ENCODE measurements at regions not wholly inside any gene's neighbourhood (a gene's known extent, or its start where the extent isn't known, plus 50 kb on each side); places are given as distances from the start of the nearest gene placed in this dataset.

DNA sequence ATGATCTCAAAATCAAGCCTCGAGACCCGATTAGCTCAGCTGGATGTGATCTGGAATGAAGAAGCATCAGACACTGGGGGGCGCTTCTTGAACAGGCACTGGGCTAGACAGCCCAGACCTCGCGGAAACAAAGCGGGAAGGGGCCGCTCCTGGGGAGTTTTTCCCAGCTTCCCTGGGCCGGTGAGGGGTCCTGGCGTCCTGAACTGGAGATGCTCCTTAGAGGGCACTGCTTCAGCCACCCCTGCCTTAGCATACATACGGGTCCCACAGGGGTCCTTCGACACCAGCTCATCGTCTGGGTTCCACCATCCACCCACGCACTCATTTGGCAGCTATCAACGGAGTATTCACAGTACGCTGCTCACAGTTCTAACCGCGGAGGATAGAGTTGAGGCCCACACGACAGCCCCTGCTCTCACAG is 146.7 kb downstream of the TSN start:
- DNase-seq: no peak

DNA sequence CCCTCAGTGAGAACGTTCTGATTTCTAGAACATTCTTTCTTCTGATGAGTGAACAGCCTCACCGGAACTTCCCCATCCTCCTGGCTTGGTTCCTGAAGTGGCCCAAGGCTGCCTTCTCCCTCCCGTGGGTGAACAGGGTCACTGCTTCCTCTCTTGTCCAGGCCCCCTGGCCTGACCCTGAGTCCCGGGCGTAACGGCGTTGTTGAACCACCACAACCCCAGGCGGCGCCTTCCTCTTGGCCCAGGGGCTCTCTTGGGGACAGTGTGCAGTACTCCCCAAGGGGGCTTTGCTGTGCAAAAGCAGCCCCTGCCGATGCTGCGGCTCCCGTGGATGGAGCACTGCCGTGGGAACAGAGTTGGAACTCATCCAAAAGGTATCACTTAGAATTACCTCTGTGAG is 147.2 kb downstream of the TSN start:
- no peak for DNase-seq

DNA sequence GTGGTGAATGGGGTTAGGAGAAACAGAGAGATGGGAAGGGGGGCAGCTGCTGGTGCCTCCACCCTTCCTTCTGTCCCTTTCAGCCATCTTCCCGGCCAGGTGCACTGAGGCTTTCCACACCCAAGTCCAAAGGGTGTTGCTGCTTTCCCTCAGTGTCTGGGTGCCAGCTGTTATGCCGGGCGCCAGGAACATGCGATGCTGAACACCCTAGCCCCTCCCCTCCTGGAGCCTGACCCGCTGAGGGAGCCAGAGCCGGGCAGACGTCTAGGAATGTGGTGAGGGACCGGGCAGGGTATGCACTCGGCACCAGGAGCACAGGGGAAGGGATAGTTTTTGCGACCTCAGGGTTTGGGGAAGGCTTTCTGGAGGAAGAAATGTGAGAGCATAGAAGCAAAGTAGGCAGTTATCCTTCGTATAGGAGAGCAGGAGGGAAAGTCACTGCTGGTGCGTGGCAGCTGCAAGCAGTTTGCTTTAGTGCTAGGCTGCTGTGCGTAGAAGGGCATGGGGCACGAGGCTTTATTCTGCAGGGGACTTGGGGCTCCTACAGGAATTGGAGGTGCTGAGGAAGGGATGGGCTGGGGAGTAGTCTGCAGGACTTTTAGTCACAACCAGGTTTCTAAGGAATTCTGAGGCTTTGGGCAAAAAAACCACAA is 147.7 kb downstream of the TSN start:
- no peak for DNase-seq

DNA sequence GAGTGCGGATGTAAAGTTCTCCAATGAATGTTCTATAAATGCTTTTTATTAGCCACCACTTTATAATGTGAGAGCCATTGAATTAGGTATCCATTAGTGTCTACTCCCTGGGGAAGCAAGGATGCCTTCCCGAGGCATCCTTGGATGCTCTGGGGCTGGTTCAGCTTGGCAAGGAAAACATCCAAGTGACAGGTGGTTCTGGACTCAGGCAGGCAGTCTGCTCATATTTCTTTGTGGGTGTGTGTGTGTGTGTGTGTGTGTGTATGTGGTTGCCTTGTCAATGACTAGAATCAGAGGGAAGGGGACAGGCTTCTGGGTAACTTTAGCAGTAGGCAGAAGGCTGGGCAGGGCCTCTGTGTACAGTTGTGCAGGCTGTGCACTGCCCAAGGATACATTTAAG is 149.2 kb downstream of the TSN start:
- DNase-seq: no peak

DNA sequence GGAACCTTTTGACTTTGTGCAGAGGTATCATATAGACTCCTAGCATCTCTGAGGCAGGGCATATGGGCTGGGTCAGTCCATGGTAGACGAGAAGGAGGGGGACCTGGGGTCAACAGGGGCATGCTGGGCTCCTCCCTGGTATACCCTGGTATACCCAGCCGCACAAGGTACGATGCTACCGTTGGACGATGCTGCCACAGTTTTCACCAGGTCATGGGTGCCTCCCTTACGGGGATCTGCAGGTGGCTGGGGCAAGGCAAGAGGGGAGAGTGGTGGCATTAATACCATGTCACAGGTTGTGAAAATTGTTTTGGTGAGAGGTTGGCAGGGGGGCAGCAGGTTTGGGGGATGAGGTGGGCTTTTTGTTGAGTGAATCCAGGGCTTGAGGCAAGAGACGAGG is 149.8 kb downstream of the TSN start:
- DNase-seq: no peak

DNA sequence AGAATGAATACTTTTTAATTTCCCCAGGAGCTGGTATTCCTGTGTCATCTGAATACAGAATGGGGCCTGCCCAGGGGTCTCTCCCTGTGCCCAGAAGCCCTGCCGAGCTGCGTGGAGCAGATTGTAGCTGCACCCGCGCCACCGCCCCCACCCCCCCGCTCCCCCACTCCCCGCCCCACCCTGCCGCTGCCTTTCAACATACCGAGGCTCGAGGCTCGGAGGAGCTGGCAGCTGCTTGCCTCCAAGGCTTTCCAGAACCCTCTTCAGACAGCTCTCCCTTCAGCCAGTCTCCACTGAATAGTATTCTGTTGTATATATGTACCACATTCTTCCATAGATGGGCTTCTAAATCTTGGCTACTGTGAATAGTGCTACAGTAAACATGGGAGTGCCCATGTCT is 150.7 kb downstream of the TSN start:
- DNase-seq: no peak

DNA sequence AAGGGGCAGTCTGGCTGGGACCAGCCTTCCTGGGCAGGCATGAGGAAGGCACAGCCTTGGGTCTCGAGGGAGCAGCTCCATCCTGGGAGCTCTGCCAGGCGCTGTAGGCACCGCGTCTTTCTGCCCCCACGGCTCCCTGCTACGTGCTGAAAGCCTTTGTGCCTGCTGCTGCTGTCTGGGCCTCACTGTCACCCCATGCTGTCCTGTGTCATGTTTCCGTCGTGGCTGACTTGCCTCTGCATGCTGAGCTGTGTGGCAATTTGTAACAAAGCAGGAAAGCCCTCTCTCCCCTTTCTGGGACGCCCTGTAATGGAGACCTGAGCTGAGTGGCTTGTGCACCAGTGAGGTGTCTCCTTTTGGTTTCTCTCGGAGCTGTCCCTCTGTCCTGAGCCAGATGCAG is 152.5 kb downstream of the TSN start:
- no peak for DNase-seq

DNA sequence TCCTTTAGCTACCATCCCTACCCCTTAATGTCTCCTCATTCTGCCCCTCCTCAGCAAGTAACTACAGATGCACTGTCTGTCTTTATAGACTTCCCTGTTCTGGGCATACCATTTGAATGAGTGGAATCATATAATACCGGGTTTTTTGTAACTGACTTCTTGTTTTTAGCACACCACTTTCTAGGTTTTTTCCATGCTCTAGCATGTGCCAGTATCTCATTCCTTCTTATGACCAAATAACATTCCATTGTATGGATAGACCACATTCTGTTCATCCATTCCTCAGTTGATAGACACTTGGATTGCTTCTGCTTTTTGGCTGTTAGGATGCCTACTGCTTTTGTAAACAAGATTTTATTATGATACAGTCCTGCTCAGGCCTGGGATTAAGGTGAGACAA is 154.7 kb downstream of the TSN start:
- no peak for DNase-seq

DNA sequence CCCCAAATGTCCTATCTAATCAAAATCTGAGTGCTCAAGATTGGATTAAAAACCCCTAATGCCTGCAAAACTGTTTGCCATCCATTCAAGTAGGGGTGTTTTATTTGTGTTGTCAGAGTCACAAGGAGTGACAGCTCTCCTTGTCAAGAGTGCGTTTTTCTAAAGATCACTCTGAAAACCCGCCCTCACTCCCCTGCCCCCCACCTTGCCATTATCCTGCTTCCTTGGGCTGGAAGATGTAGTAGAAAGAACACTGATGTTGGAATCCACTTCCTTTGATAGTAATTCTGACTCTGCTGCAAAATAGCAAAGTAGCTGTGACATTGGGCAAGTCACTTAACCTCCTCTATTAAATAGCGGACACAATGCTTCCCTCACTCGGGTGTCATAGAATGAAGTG is 155.6 kb downstream of the TSN start:
- no peak for DNase-seq

DNA sequence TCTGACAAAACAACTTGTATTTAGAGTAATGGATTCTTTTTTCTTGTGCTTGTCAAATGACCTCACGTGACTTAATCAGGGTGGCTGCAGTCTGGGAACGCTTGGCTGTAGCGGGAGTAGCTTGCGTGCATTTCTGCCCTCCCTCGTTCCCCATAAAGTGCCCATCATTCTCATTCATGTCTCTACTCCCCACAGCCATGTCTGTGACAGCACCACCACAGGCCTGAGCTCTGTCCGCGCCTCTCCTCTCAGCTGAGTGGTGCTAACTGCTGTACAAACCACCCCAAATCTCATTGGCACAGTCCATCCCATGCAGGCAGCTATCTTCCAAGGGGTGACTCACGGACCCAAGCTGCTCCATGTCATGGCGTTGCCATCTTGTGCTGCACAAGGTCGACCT is 161.7 kb downstream of the TSN start:
- no peak for DNase-seq

DNA sequence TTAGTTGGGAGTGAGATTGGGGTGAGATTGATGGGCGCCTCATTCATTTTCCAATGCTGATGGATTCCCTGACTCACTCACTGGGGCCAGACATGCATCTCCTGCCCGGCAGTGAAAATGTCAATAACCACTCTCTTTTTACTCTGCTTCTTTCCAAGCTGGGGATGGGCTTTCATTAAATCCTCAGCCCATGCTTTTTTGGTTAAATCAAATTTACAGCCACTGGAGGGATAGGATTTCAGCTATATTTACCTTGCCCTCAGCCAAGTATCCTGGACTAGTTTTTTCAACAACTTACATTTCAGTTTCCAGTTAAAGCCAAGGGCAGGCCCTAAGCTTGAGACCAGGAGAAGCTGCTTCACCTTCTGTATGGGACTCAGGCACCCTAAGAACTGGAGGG is 162.8 kb downstream of the TSN start:
- DNase-seq: no peak

DNA sequence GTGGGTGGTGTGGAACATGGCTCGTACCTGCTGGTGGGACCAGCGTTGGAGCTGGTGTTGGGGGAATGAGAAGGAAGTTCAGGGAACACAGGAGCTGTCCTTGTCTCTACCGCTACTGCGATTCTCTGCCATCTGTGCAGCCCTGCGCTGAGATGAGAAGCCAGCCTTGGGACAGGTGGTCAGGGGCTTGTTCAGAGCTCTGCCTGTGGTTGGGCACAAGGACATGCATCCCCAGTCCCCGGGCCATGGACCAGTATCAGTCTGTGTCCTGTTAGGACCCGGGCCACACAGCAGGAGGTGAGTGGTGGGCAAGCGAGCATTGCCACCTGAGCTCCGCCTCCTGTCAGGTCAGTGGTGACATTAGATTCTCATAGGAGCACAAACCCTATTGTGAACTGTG is 164.4 kb downstream of the TSN start:
- no peak for DNase-seq

DNA sequence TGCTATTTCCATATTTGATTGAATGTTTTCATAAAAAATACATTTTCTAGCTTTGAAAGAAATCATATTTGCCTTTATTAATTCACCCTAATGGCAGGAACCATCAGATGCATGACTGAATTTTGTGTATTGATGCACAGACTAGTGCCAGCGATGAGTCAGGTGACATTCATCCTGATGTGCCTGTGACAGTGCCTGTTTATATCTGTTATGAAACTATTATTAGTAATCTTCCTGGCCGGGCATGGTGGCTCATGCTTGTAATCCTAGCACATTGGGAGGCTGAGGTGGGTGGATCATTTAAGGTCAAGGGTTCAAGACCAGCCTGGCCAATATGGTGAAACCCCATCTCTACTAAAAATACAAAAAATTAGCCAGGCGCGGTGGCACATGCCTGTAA is 170.0 kb downstream of the TSN start:
- no peak for DNase-seq

DNA sequence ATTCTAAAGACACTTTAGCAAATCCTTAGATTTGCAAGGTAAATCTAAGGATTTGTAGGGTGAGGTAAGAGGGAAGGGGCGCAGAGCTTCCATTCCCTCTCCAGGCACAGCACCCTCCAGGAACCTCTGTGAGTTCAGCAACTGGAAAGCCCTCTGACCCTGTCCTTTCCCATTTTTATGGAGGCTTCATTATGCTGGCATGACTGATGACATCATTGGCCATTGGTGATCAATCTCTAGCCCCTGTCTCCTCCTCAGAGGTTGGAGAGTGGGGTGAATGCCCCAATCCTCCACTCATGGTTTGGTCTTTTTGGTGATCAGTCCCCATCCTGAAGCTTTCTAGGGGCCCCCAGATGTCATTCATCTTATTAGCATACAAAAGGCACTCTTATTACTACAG is 187.8 kb downstream of the TSN start:
- DNase-seq: no peak

DNA sequence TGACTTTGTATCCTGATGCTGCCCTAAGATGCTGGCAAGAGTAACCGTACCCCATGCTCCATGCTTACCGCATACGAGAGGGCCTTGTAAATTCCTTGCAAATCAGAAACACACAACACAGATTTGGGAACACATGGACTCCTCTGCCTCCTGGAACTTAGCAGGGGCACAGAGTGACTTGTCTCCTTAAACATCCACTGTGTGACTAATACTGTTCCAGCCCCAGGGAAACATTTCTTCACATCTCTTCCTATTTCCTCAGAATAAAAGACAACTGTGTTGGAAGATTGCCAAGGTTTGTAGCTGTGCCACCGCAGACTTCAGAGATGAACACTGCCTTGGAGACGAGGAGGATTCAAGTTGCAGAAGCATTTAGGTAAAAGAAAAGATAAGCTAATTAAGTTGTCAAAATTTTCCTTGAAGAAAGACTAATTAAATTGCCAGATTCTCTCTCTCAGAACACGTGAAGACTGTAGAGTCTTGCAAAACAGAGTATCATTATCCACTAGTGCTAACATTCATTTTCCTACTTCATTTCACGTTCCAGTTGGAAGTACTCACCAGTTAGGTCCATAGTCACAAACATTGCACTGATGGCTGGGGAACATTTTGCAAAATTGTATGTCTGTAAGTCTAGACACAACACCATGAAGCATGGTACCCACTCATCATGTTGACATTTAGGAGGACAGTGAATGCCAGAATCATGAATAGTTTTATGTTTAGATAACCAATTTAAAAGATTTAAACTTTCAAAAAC is 188.8 kb downstream of the TSN start:
- DNase-seq: no peak

DNA sequence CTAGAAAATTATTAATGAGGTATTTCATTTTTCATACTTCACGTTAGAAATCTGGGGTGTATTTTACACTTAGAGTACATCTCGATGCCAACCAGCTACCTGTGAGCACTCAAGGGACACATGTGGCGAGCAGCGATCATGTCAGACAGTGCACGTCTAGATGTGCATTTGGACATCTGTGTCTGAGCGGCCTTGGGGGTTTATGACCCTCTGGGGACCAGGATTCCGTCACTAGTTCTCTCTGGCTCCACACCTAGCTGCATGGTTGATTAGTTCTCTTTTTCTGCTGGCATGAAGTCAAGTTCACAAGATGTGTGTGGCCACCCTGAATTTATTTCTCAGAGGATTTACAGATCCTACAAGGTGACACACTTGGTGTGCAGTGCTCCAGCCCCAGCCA is 192.2 kb downstream of the TSN start:
- DNase-seq: no peak

DNA sequence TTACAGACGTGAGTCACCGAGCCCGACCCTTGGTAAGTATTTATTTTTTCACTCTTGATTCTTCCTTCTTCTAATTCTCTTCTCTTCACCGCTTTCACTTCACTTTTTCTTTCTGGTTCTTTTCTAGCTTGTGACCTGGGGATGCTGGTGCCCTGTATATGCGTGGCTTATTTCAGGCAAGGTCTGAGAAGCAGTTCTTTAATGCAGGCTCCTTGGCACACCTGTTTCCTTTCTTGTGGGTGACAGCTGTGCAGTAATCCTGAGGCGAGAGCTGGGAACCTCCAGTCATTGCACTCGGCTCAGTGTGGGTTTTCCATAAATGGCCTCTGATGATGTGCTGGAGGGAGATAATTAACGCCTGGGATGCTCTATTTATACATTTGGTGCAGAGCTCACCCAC is 193.8 kb downstream of the TSN start:
- no peak for DNase-seq

DNA sequence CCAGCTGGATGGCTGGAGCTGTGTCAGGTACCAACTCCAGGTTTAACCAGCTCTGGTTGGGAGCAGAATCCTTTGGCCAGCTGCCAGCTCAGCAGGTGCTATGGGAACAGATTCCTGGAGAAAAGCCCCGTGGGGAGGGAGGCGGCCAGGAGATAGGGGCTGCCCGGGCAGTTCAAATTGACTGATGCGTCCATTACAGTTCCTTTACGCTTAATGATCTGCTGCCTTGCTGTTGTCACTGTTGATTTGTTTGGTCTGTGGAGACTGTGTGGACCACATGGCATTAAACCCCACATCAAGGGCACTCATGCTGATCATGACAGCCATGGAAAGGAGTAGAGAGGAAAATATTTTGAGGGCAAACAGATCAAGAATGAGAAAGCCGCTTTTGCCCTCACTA is 200.0 kb downstream of the TSN start:
- no peak for DNase-seq

DNA sequence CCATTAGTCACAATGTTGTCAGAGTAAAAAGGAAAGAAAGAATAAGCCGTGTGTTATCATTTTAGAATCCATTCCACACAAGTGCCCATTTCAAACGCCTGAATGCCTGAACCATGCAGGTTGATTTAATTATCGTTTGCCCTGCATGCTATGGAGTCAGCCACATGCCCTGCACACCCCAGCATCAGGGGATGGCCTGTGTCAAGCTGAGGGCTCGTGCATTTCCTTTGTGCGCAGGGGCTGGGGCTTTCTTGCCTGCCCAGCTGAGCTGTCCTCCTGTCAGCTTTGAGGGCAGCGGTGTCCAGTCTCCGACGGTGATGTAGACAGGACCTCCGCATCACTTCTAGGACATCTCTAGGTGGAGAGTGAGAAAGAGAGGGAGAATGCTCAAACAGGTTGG is 200.4 kb downstream of the TSN start:
- DNase-seq: no peak

DNA sequence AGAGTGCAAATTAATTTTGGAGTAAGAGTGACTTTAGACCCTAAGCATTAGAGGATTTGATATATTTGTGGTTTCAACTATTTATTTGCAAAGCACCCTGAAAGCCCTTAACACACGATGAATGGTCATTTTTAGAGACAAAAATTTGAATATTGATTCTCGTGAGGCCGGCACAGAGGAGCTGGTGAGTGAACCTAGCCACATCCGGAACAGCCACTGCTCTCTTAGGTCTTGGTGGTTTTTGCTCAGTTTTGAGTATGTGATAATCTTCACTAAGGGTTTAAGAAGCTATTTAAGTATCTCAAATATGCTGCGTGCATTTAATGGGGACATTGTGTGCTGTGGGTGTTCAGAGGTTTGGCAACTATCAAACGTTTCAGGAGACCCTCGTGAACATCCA is 204.8 kb downstream of the TSN start:
- DNase-seq: no peak

DNA sequence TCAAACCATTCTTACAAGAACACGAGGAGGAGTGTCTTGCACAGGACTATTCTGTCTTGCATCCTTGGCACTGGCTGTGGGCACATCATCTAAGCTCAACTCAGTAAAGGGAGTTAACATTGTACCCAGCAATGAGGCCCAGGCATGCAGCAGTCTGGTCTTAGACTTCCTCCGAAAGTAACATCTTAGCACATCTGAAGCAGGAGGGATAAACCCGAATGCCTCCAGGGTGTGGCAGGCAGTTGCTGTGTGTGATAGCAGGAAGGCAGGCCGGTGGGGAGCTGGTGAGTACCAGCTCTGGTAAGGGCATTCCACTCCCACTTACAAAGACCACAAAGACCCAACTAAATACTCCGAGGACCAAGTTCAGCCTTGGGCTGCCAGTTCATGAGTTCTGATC is 206.3 kb downstream of the TSN start:
- no peak for DNase-seq

DNA sequence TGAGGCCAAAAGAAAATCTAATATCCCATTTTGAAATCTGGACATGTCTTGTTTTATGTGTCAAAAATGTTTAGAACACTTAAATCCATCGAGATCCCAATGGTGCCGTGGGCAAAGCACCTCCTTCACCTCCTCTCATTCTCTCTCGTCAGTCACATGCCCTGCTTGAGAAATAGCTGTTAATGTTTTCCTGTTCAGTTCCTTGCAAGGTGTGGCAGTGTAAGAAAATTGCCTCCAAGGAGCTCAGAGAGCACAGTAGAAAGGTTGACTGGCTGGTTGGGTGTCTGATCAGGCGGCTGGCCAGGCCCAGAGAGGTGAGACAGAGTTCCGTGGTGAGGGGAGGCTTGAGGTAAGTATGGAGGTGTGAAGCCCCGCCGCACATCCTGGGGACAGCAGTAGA is 210.2 kb downstream of the TSN start:
- DNase-seq: no peak

DNA sequence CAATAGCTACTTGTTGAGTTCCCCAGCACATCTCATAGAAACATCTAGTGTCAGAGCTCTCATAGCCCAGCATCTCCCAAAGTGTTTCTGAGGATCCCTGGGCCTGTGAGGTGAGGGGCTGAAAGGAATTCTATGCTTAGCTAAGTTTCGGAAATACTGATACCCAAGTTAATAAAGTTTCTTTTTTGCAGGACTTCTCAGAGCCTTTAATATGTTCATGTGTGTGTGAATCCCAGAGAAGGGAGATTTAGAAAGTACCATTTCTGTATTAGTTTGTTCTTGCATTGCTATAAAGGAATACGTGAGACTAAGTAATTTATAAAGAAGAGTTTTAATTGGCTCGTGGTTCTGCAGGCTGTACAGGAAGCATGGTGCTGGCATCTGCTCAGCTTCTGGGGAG is 211.2 kb downstream of the TSN start:
- no peak for DNase-seq

DNA sequence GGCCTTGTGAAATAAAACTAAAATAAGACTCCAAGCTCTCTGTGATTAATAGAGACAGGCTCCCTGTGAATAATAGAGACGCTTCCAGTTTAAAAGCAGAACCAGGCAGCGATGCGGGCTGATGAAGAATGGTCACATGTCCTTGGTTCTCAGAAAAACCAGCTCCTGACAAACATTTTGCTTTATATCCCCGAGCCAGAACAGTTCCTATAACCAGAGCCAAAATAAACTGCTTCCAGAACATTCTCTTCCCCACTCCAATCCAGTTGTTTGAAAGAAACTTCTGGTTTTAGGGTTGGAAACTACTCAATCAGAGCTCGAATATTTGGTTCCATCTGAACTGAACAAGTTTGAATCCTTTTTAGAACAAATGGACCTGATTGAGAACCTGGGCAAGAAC is 213.7 kb downstream of the TSN start:
- peak in 1 of 2 donors; percentile 17 for DNase-seq
